GM18517 (cell line): ENCODE measurements at regions not wholly inside any gene's neighbourhood (a gene's known extent, or its start where the extent isn't known, plus 50 kb on each side); places are given as distances from the start of the nearest gene placed in this dataset.

Experiments used
- ATAC-seq: cut with Tn5 transposase; IDR thresholded peaks from one replicate; pipeline ENCODE4 v1.9.1; 2021; ENCODE audit warnings: mild to moderate bottlenecking, moderate library complexity; ENCODE audit not compliant: unreplicated experiment

- ATAC-seq, result no peak
Measured at GRCh38 chr22:48870436-48870835, 957.2 kb downstream of the BRD1 start.

GRCh38 chr22:48869788-48870187, 957.9 kb downstream of the BRD1 start:
- ATAC-seq, result no peak

GRCh38 chr22:48869161-48869560, 958.5 kb downstream of the BRD1 start:
- no peak for ATAC-seq

GRCh38 chr22:48868554-48868953, 959.1 kb downstream of the BRD1 start:
- no peak for ATAC-seq

GRCh38 chr22:48867891-48868290, 959.8 kb downstream of the BRD1 start:
- no peak for ATAC-seq

- no peak for ATAC-seq
Measured at GRCh38 chr22:48866906-48867681, 960.6 kb downstream of the BRD1 start.

- ATAC-seq, result no peak
Measured at GRCh38 chr22:48864748-48865147, 962.9 kb downstream of the BRD1 start.

- no peak for ATAC-seq
Measured at GRCh38 chr22:48863965-48864528, 963.6 kb downstream of the BRD1 start.

- no peak for ATAC-seq
Measured at GRCh38 chr22:48860557-48860956, 967.1 kb downstream of the BRD1 start.

GRCh38 chr22:48858856-48859255, 968.8 kb downstream of the BRD1 start:
- ATAC-seq, result no peak

GRCh38 chr22:48858121-48858520, 969.6 kb downstream of the BRD1 start:
- no peak for ATAC-seq

GRCh38 chr22:48857202-48857805, 970.4 kb downstream of the BRD1 start:
- no peak for ATAC-seq

- ATAC-seq, result no peak
Measured at GRCh38 chr22:48856308-48856615, 971.4 kb downstream of the BRD1 start.

- ATAC-seq, result no peak
Measured at GRCh38 chr22:48855593-48856307, 971.9 kb downstream of the BRD1 start.

GRCh38 chr22:48855013-48855412, 972.7 kb downstream of the BRD1 start:
- no peak for ATAC-seq

- no peak for ATAC-seq
Measured at GRCh38 chr22:48853627-48854240, 973.9 kb downstream of the BRD1 start.

GRCh38 chr22:48851933-48852549, 975.6 kb downstream of the BRD1 start:
- no peak for ATAC-seq

GRCh38 chr22:48850658-48851287, 976.9 kb downstream of the BRD1 start:
- ATAC-seq, result no peak

- no peak for ATAC-seq
Measured at GRCh38 chr22:48849963-48850657, 977.6 kb downstream of the BRD1 start.
